ENCODE measurements at regions not wholly inside any gene's neighbourhood (a gene's known extent, or its start where the extent isn't known, plus 50 kb on each side); places are given as distances from the start of the nearest gene placed in this dataset.

DNA sequence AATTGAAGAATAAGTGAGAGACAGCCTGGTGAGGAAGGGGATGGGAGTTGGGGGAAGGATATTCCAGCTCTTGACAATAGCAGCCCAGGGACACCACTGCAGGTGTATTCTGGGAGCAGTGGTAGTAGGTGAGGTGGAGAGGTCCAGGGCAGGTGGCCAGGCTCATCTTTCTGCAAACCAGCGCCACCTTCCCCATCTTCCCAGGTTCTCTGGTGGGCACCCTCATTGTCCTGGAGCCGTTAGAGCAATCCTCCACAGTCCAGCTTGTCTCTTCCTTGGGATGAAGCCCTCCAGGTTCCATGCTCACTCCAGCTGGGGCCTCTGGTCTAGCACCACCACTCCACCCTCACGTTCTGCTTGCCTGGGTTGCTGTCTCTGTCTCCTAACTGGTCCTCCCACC is 97.0 kb downstream of the IER5 start:
- no peaks in the 10 kb centered on the region for H3K79me2 ChIP-seq (ENCODE audit: insufficient read depth, low read length)
- BruUV-seq (replicated peaks): no TSS peak
- H2AFZ ChIP-seq (ENCODE audit: low read length): no peak overlapping the region
- H4K20me1 ChIP-seq (ENCODE audit: insufficient read depth, low read length): no peaks in the 10 kb centered on the region
- H3K4me2 ChIP-seq (ENCODE audit: low read depth, low read length): no peak overlapping the region
- intact Hi-C loops (cut with micrococcal nuclease; ENCODE audit: unreplicated experiment): loop anchor here (5.0 kb wide), 1 partner anchor 752 kb away; no protein-coding TSS in a partner anchor
- TF ChIP-seq ZNF788 (CRISPR knock-in tag; IDR thresholded peaks at IDR 0.05; ENCODE audit: borderline replicate concordance): no peak
- TF ChIP-seq EHMT2 (IDR thresholded peaks at IDR 0.05; ENCODE audit: borderline replicate concordance, low read depth, low read length): no peak
- no peak for TF ChIP-seq DNMT1 (CRISPR knock-in tag; IDR thresholded peaks at IDR 0.05)
- no peak for TF ChIP-seq TOPORS (CRISPR knock-in tag; IDR thresholded peaks at IDR 0.05)
- TF ChIP-seq NFIB (CRISPR knock-in tag; IDR thresholded peaks at IDR 0.05; ENCODE audit: borderline replicate concordance): no peak
- TF ChIP-seq, protein P1, sequence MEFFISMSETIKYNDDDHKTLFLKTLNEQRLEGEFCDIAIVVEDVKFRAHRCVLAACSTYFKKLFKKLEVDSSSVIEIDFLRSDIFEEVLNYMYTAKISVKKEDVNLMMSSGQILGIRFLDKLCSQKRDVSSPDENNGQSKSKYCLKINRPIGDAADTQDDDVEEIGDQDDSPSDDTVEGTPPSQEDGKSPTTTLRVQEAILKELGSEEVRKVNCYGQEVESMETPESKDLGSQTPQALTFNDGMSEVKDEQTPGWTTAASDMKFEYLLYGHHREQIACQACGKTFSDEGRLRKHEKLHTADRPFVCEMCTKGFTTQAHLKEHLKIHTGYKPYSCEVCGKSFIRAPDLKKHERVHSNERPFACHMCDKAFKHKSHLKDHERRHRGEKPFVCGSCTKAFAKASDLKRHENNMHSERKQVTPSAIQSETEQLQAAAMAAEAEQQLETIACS (CRISPR knock-in tag; IDR thresholded peaks at IDR 0.05): no peak
- TF ChIP-seq, protein P2, sequence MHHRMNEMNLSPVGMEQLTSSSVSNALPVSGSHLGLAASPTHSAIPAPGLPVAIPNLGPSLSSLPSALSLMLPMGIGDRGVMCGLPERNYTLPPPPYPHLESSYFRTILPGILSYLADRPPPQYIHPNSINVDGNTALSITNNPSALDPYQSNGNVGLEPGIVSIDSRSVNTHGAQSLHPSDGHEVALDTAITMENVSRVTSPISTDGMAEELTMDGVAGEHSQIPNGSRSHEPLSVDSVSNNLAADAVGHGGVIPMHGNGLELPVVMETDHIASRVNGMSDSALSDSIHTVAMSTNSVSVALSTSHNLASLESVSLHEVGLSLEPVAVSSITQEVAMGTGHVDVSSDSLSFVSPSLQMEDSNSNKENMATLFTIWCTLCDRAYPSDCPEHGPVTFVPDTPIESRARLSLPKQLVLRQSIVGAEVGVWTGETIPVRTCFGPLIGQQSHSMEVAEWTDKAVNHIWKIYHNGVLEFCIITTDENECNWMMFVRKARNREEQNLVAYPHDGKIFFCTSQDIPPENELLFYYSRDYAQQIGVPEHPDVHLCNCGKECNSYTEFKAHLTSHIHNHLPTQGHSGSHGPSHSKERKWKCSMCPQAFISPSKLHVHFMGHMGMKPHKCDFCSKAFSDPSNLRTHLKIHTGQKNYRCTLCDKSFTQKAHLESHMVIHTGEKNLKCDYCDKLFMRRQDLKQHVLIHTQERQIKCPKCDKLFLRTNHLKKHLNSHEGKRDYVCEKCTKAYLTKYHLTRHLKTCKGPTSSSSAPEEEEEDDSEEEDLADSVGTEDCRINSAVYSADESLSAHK (CRISPR knock-in tag; IDR thresholded peaks at IDR 0.05; ENCODE audit: borderline replicate concordance): no peak
- TF ChIP-seq MTA3 (CRISPR knock-in tag; IDR thresholded peaks at IDR 0.05): no peak
- no peak for TF ChIP-seq ZSCAN30 (CRISPR knock-in tag; IDR thresholded peaks at IDR 0.05)
- no peak for TF ChIP-seq SPEN (CRISPR knock-in tag; IDR thresholded peaks at IDR 0.05; ENCODE audit: low read depth)
- TF ChIP-seq HOXD1 (CRISPR knock-in tag; IDR thresholded peaks at IDR 0.05): no peak
- TF ChIP-seq, protein P3, sequence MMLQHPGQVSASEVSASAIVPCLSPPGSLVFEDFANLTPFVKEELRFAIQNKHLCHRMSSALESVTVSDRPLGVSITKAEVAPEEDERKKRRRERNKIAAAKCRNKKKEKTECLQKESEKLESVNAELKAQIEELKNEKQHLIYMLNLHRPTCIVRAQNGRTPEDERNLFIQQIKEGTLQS (CRISPR knock-in tag; IDR thresholded peaks at IDR 0.05): no peak
- TF ChIP-seq, protein P4, sequence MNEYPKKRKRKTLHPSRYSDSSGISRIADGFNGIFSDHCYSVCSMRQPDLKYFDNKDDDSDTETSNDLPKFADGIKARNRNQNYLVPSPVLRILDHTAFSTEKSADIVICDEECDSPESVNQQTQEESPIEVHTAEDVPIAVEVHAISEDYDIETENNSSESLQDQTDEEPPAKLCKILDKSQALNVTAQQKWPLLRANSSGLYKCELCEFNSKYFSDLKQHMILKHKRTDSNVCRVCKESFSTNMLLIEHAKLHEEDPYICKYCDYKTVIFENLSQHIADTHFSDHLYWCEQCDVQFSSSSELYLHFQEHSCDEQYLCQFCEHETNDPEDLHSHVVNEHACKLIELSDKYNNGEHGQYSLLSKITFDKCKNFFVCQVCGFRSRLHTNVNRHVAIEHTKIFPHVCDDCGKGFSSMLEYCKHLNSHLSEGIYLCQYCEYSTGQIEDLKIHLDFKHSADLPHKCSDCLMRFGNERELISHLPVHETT (CRISPR knock-in tag; conservative IDR thresholded peaks at IDR 0.05): no peak
- TF ChIP-seq MED13 (CRISPR knock-in tag; IDR thresholded peaks at IDR 0.05): no peak
- no peak for TF ChIP-seq TBX3 (IDR thresholded peaks at IDR 0.05; ENCODE audit: borderline replicate concordance)
- TF ChIP-seq, protein P5, sequence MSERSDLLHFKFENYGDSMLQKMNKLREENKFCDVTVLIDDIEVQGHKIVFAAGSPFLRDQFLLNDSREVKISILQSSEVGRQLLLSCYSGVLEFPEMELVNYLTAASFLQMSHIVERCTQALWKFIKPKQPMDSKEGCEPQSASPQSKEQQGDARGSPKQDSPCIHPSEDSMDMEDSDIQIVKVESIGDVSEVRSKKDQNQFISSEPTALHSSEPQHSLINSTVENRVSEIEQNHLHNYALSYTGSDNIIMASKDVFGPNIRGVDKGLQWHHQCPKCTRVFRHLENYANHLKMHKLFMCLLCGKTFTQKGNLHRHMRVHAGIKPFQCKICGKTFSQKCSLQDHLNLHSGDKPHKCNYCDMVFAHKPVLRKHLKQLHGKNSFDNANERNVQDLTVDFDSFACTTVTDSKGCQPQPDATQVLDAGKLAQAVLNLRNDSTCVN (CRISPR knock-in tag; IDR thresholded peaks at IDR 0.05; ENCODE audit: borderline replicate concordance): no peak
- no peak for TF ChIP-seq SP5 (CRISPR knock-in tag; IDR thresholded peaks at IDR 0.05; ENCODE audit: borderline replicate concordance, low read depth)
- no peak for TF ChIP-seq ZNF569 (CRISPR knock-in tag; IDR thresholded peaks at IDR 0.05; ENCODE audit: borderline replicate concordance)
- TF ChIP-seq ZBTB7A (CRISPR knock-in tag; IDR thresholded peaks at IDR 0.05): no peak
- CTCF ChIA-PET (ENCODE audit: low intra/inter-chr PET ratio, low total read pairs): no interaction called here
- ATAC-seq (no peak), FAIRE-seq (no peak), DNase-seq (ENCODE audit: low spot score) (no peak)
- WGBS (ENCODE audit: low lambda C conversion rate): 0% methylated on average over 1 of the region's 3 CpGs
- in situ Hi-C loops (cut with HindIII; ENCODE audit: extremely low pct_ligation_motif_present, low pct_unique_long_range_greater_than_20kb): loop anchor here (5.0 kb wide), 1 partner anchor 237 kb away; no protein-coding TSS in a partner anchor
- POLR2A ChIA-PET: no interaction called here
- no peak overlapping the region for H3K9ac ChIP-seq (ENCODE audit: insufficient read depth, low read depth, low read length)
- H3K27ac ChIP-seq (ENCODE audit: extremely low read length, insufficient read depth, low read length): no peak overlapping the region
- no peaks in the 10 kb centered on the region for H3K9me3 ChIP-seq (ENCODE audit: low read length)
- peaks cover 5 to 17% of the 10 kb centered on the region in 2 experiments; a peak in 2 of 5 replicates for H3K27me3 ChIP-seq (ENCODE audit: control insufficient read depth in 1 of 2, insufficient read depth in 2 of 2, low read length in 2 of 2)
- no peaks in the 10 kb centered on the region for H3K36me3 ChIP-seq (replicated peaks in 1 of 2; ENCODE audit: control insufficient read depth in 1 of 2, insufficient read depth in 2 of 2, low read length in 2 of 2)
- no peak overlapping the region for H3K4me3 ChIP-seq (replicated peaks in 1 of 3; ENCODE audit: insufficient read depth in 1 of 3, low read depth in 2 of 3, low read length in 3 of 3)
- peaks cover 5% of the 10 kb centered on the region; the same call in 1 of the 2 replicates for H3K4me1 ChIP-seq (ENCODE audit: insufficient read depth, low read length)
